Stomach (tissue), 4 donors: ENCODE measurements at regions not wholly inside any gene's neighbourhood (a gene's known extent, or its start where the extent isn't known, plus 50 kb on each side); places are given as distances from the start of the nearest gene placed in this dataset.

Experiments
- CTCF ChIP-seq, 7 experiments: fragments of 450-650 bp in 4 of 7; fragments of 200-600 bp in 3 of 7; sonication (generic) in 3 of 7; IDR thresholded peaks; one replicate each; pipeline ENCODE4 v1.5.1; 2016 to 2019; ENCODE audit warnings: antibody characterized with exemption in 7 of 7, control low read depth in 2 of 7, mild to moderate bottlenecking in 1 of 7
- EP300 ChIP-seq: sonication (generic); formaldehyde crosslinking; IDR thresholded peaks from one replicate; pipeline ENCODE4 v1.6.1; 2017; ENCODE audit warnings: antibody characterized with exemption
- POLR2A ChIP-seq, 4 donors: fragments of 450-650 bp; IDR thresholded peaks; one replicate each; pipeline ENCODE4 v1.6.1; 2016; ENCODE audit warnings: antibody characterized with exemption in 4 of 4, control low read depth in 2 of 4, mild to moderate bottlenecking in 1 of 4, moderate library complexity in 1 of 4
- POLR2AphosphoS5 ChIP-seq, 3 donors: sonication (generic); formaldehyde crosslinking; IDR thresholded peaks; one replicate each; pipeline ENCODE4 v1.6.1; 2016; ENCODE audit warnings: antibody characterized with exemption in 3 of 3

- TF ChIP-seq CTCF (IDR thresholded peaks at IDR 0.05) (no peak), EP300 (no peak), POLR2A (IDR thresholded peaks at IDR 0.05) (no peak), POLR2AphosphoS5 (IDR thresholded peaks at IDR 0.05) (no peak)
These were observed 55.6 kb upstream of the PHLPP1 start for GRCh38 chr18:62659698-62660097.
